CD4-positive, alpha-beta T cell treated with Interleukin-4 for 1 hour (primary cell): ENCODE measurements at regions not wholly inside any gene's neighbourhood (a gene's known extent, or its start where the extent isn't known, plus 50 kb on each side); places are given as distances from the start of the nearest gene placed in this dataset.
"Not testable (repeated sequence)": the region's sequence is repeated elsewhere in the genome, so short reads cannot be mapped to it uniquely, and the experiment has no call there.

Experiments used
- DNase-seq, 2 donors: peaks; one replicate each; pipeline ENCODE4 v3.0.0-alpha.2; 2020 to 2022

DNA sequence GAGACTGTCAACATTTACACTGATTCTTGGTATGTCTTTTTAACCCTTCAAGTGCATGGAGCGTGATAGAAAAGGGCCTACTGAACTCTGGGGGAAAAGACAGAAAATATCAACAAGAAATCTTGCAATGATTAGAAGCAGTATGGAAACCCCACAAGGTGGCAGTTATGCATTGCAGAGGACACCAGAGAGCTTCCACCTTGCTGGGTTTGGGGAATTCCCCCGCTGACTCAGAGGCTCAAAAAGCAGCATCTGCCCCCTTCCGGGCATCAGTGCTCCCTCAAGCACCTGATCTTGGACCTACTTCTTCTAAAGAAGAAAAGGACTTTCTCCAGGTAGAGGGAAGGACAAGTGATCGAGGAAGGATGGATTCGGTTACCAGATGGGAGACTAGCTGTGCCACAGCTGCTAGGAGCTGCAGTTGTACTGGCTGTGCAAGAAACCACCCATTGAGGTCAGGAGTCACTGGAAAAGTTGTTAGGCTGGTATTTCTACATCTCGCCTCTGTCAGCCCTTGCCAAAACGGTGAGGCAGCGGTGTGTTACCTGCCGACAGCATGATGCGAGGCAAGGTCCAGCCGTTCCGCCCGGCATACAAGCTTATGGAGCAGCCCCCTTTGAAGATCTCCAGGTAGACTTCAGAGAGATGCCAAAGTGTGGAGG, 102.8 kb upstream of the OSBPL11 start:
- peak; percentile 25 to 45 for DNase-seq

DNA sequence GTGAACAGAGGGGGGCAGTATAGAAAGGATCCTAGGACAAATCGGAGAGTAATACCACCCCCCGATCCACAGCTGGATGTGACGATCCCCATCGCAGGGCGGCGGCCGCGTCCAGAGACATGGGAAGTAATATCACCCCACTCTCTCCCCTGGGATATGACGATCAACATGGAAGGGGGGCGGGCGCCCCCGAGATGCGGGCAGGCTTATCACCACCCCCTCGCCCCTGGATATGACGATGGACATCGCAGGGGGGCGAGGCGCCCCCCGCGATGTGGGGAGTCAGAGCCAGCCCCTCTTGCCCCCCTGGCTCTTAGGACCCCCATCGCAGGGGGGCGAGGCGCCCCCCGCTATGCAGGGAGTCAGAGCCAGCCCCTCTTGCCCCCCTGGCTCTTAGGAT, 120.4 kb upstream of the OSBPL11 start:
- DNase-seq = no peak

DNA sequence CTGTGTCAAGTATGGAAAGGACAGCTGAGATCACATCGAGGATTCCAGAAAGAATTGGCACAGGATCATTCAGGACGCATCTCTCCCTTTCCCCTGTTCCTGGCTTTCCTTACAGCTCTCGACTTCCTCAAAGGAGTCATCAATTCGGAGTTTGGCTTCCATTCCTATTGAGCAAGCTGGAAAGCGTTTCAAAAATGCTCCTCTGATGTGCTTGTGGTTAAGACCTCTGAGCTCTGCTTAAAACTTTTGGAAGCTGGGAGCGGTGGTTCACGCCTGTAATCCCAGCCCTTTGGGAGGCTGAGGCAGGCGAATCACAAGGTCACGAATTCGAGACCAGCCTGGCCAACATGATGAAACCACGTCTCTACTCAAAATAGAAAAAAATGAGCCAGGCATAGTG, 136.9 kb upstream of the OSBPL11 start:
- not testable (repeated sequence) for DNase-seq

GRCh38 chr3:125741991-125742718, 146.9 kb upstream of the OSBPL11 start:
- DNase-seq = not testable (repeated sequence)

GRCh38 chr3:125742845-125743244, 147.5 kb upstream of the OSBPL11 start:
- DNase-seq = peak; percentile 20 to 51

DNA sequence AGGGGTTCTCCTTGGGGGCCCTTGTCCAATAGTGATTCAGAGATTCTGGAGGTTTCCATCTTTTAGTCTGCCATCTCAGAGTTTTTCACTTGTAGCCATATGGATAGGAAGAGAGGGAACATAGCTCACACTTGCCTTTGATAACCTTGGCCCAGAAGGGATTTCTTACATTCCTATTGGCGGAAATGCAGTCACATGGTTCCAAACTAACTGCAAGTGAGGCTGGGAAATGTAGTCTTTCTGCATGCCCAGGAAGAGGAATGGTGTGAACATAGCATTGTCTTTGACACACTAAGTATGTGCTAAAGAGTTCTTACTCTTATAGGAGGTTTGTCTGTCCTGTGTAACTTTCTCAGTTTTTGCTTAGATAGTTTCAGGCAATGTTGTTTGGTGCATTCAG, 161.8 kb upstream of the OSBPL11 start:
- peak in 1 of 2 donors; percentile 29 for DNase-seq

- not testable (repeated sequence) for DNase-seq
These were observed 163.4 kb upstream of the OSBPL11 start for GRCh38 chr3:125758641-125759130.

DNA sequence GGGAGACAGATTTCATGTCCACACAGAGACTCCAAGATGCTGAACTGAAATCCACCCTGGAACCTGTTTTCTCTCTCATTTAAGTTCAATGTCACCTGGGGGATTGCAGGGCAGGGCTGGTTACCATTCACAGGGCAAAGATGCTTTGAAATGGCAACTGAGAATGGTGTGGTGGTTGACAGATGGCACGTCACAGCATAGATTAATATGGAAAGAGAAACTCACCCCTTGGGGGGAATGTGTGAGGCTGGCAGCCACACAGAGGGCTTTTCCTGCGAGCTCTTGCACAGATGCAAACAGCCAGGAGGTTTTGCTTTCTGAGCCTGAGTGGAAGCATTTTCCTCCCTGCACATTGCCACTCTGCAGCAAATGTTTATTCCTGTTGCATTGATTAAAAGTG, 167.3 kb upstream of the OSBPL11 start:
- peak in 1 of 2 donors; percentile 9 for DNase-seq

GRCh38 chr3:125766285-125766826, 171.1 kb upstream of the OSBPL11 start:
- DNase-seq = peak; percentile 63 to 66

DNA sequence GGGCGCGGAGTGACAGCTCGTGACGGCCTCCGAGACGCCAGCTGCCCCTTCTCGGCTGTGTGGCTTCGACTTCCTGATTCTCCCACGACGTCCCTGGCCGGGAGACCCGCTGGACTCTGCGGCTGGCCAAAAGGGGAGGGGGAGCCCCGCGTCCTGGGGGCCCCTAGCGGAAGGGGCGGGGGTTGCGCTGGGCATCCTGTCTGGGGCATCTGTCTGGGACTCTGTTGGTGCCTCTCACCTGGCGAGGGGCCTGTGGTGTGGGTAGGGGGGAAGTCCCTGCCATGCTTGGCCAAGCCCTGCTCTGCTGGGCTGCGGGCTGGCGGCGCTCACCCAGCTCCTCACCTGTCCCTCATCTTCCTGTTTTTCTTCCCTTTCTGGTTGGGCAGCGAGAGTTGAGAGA, 171.6 kb upstream of the OSBPL11 start:
- peak; percentile 43 to 53 for DNase-seq

DNA sequence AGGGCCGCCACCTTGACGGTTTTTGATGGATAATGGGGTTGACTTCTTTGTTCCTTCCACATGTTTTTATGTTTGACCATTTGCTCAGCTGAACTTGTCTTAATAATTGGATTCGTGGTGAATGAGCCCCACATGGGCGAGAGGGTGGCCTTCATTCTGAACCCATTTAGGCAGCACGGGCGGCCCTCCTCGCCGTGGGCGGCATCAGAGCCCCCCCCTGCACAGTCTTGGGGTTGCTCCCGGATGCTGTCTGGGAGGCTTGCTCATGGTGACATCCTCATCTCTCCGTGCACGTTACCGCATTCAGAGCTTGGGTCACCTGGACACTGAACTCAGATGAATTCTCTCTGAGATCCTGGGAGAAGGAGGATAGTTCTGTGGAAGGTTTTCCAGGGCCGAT, 172.3 kb upstream of the OSBPL11 start:
- no peak for DNase-seq

DNA sequence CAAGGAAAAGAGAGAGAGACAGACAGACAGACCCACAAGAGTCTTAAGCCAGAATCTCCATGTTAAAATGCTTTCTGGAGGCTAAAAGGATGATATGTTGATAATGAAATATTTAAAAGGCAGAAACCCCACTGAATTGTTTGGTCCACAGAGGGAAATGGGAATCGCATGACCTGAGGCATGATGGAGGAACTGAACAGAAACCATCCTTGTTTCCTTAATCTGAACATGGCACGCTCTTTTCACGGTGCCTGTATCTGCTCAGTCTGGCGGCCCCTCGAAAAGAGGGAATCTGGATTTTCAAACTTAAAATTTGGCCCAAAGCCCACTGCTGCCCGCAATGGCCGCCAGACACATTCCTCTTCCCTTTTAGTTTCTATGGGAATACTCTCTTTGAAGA, 173.5 kb upstream of the OSBPL11 start:
- not testable (repeated sequence) for DNase-seq

GRCh38 chr3:125771506-125771905, 176.2 kb upstream of the OSBPL11 start:
- DNase-seq = not testable (repeated sequence)

- DNase-seq = not testable (repeated sequence)
These were observed 179.2 kb upstream of the OSBPL11 start for GRCh38 chr3:125774433-125775034.

DNA sequence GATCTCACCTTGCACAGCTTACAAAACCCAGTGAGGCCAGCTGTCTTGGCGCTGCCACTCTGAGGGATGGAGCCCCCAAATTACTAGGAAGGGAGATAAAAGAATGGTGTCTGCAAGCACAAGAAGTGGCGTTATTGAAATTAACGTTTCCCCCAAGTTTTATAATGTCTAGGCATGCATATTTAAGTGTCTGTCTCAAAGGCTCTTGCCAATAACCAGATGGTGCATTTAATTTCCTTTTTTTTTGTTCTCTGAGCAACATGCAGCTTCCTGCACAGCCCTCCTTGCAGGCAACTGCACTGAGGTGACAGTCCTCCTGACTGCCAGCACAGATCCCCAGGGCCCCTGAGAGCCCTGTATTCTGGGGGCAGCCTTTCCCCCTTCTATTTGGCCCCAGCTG, 179.8 kb upstream of the OSBPL11 start:
- DNase-seq = not testable (repeated sequence)

- not testable (repeated sequence) for DNase-seq
These were observed 180.5 kb upstream of the OSBPL11 start for GRCh38 chr3:125775606-125776294.

DNA sequence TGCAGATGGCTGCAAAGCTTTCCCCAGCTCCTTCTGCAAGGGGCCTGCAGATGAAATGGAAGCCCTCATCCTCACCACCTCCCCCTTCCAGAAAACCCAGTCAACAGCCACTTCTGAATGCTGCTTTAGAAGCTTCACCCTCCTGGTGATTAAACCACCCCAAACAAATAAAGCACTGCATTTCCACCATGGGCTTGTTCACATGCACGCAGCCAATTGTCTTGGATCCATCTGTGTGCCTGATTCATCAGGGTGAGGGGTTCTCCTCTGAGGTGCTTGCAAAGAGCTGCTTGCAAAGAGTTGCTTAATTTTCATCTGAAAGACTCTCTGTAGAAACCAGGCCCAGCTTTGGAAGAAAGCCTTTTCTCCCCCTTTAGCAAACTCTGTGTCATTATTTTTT, 184.0 kb upstream of the OSBPL11 start:
- DNase-seq = not testable (repeated sequence)

- DNase-seq = not testable (repeated sequence)
These were observed 184.6 kb upstream of the OSBPL11 start for GRCh38 chr3:125779918-125780317.

DNA sequence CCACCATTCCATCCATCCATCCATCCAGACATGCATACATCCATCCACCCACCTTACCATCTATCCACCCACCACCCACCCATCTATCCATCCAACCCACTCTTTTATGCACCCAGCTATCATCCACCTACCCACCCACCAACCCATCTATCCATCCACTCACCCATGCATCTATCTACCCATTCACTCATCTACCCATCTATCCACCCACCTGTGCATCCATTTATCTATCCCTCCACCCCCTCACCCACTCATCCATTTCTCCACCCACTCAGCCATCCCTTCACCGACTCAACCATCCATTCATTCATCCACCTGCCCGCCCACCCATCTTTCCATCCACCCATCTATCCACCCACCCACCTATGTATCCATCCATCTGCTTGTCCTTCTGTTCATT, 186.4 kb upstream of the OSBPL11 start:
- DNase-seq = not testable (repeated sequence)

DNA sequence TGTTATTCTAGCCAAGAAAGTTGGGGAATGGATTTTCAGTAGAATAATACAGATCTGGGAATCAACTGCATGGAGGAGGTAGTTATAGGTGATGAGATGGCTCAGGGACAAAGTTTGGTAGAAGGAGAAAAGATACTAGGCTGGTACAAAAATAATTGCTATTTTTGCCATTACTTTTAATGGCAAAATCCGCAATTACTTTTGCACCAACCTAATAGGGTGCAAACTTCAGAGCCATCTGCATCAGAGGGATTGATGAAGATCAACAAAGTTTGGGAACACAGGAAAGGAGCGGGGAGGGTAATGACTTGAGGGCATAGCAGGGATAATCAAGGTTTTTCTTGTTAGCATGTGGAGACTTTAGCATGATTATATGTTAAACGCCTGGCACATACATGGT, 178.7 kb upstream of the ROPN1B start:
- not testable (repeated sequence) for DNase-seq

GRCh38 chr3:125791021-125791420, 178.0 kb upstream of the ROPN1B start:
- DNase-seq = not testable (repeated sequence)

DNA sequence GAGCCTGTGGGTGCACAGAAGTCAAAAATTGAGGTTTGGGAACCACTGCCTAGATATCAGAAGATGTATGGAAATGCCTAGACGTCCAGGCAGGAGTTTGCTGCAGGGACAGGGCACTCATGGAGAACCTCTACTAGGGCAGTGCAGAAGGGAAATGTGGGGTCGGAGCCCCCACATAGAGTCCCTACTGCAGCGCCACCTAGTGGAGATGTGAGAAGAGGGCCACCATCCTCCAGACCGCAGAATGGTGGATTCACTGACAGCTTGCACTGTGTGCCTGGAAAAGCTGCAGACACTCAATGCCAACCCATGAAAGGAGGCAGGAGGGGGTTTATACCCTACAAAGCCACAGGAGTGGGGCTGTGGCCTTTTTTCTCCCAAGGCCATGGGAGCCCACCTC, 159.0 kb upstream of the ROPN1B start:
- DNase-seq = not testable (repeated sequence)

- peak; percentile 46 to 52 for DNase-seq
These were observed 146.8 kb upstream of the ROPN1B start for GRCh38 chr3:125822175-125822574.
